Activated B cell treated with CpG ODN at 0.5 μM for 24 hours (primary cell): ENCODE measurements at regions not wholly inside any gene's neighbourhood (a gene's known extent, or its start where the extent isn't known, plus 50 kb on each side); places are given as distances from the start of the nearest gene placed in this dataset.

Experiments
- ATAC-seq: fragments of 200-7000 bp; cut with Tn5 transposase; one replicate; pipeline ENCODE4 v1.10.0; 2021; ENCODE audit warnings: low read depth, mild to moderate bottlenecking, moderate library complexity
- CTCF ChIA-PET: fragments of 350-600 bp; sonication (Branson Sonifier 250); formaldehyde crosslinking; loops from one replicate; lab custom pipeline; 2021; ENCODE audit warnings: antibody characterized with exemption; lab: Charles Lee
- POLR2A ChIA-PET: fragments of 350-600 bp; sonication (Branson Sonifier 250); formaldehyde crosslinking; loops from one replicate; lab custom pipeline; 2021; ENCODE audit warnings: antibody characterized with exemption; lab: Charles Lee
- DNase-seq: peaks from one replicate; pipeline ENCODE4 v3.0.0; 2022
- H3K27ac Mint-ChIP-seq: one replicate; pipeline ENCODE4 v1.8.0; 2020; ENCODE audit warnings: mixed read lengths
- H3K27me3 Mint-ChIP-seq: one replicate; pipeline ENCODE4 v1.8.0; 2021; ENCODE audit warnings: mixed read lengths
- H3K36me3 Mint-ChIP-seq: one replicate; pipeline ENCODE4 v1.8.0; 2021; ENCODE audit warnings: low read depth, mixed read lengths
- H3K4me1 Mint-ChIP-seq: one replicate; pipeline ENCODE4 v1.8.0; 2021; ENCODE audit warnings: mixed read lengths
- H3K4me3 Mint-ChIP-seq: one replicate; pipeline ENCODE4 v1.8.0; 2020; ENCODE audit warnings: mild to moderate bottlenecking, mixed read lengths
- H3K9me3 Mint-ChIP-seq: one replicate; pipeline ENCODE4 v1.8.0; 2020; ENCODE audit warnings: mixed read lengths
- CTCF ChIP-seq: fragments of 200-600 bp; IDR thresholded peaks from one replicate; pipeline ENCODE4 v1.8.0; 2022; ENCODE audit warnings: antibody characterized with exemption, mild to moderate bottlenecking
- intact Hi-C: fragments of 100-400 bp; cut with micrococcal nuclease; formaldehyde crosslinking; loops from one replicate; pipeline ENCODE4 v1.15.1; 2024

GRCh38 chr13:106794117-106794516 is 226.2 kb upstream of the ARGLU1 start:
- no peaks in the 10 kb centered on the region for H3K27me3 Mint-ChIP-seq
- TF ChIP-seq CTCF = no peak
- no peaks in the 10 kb centered on the region for H3K36me3 Mint-ChIP-seq
- ChIA-PET CTCF (no interaction called here), POLR2A (no interaction called here)
- H3K27ac Mint-ChIP-seq = no peak overlapping the region
- DNase-seq = no peak
- no peak overlapping the region for H3K4me3 Mint-ChIP-seq
- H3K9me3 Mint-ChIP-seq = no peaks in the 10 kb centered on the region
- ATAC-seq = no peak
- peaks cover 9% of the 10 kb centered on the region for H3K4me1 Mint-ChIP-seq
- intact Hi-C loops = no loop called here

DNA sequence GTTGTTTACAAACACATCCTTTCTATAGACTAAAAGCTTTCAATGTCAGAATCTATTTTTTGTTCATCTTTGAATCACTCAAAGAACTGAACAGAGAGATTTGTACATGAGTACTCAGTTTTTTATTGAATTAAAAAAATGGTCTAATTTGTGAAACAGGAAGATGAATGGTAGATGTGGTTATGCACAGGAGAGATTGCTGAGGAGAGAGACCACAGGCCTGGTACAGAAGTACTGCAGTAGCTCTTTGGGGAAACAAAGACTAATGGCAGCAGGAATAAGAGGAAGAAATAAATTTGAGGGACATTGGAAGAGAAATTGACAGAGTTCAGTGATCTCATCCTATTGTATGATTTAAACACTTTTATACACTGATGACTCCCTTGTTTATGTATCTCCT is 222.0 kb upstream of the ARGLU1 start:
- ATAC-seq (no peak), DNase-seq (no peak)
- no peaks in the 10 kb centered on the region for H3K9me3 Mint-ChIP-seq
- ChIA-PET CTCF (no interaction called here), POLR2A (no interaction called here)
- H3K27me3 Mint-ChIP-seq = no peaks in the 10 kb centered on the region
- no peaks in the 10 kb centered on the region for H3K4me1 Mint-ChIP-seq
- no peak for TF ChIP-seq CTCF
- no peak overlapping the region for H3K27ac Mint-ChIP-seq
- intact Hi-C loops = no loop called here
- no peaks in the 10 kb centered on the region for H3K36me3 Mint-ChIP-seq
- H3K4me3 Mint-ChIP-seq = no peak overlapping the region

GRCh38 chr13:106786006-106786563 is 218.1 kb upstream of the ARGLU1 start:
- ChIA-PET POLR2A (no interaction called here), CTCF (no interaction called here)
- DNase-seq = no peak
- H3K9me3 Mint-ChIP-seq = no peaks in the 10 kb centered on the region
- no peaks in the 10 kb centered on the region for H3K36me3 Mint-ChIP-seq
- no peaks in the 10 kb centered on the region for H3K27me3 Mint-ChIP-seq
- H3K27ac Mint-ChIP-seq = no peak overlapping the region
- ATAC-seq = no peak
- no peak for TF ChIP-seq CTCF
- intact Hi-C loops = no loop called here
- H3K4me1 Mint-ChIP-seq = no peaks in the 10 kb centered on the region
- no peak overlapping the region for H3K4me3 Mint-ChIP-seq

- Mint-ChIP-seq H3K27ac (no peak overlapping the region), H3K9me3 (peaks cover 2% of the 10 kb centered on the region), H3K4me3 (no peak overlapping the region), H3K4me1 (no peaks in the 10 kb centered on the region), H3K36me3 (no peaks in the 10 kb centered on the region), H3K27me3 (no peaks in the 10 kb centered on the region)
- no peak for DNase-seq
- POLR2A ChIA-PET = no interaction called here
- ATAC-seq = no peak
- no peak for TF ChIP-seq CTCF
- intact Hi-C loops = no loop called here
- CTCF ChIA-PET = no interaction called here
Observed at GRCh38 chr13:106774621-106775020, 206.7 kb upstream of the ARGLU1 start.

DNA sequence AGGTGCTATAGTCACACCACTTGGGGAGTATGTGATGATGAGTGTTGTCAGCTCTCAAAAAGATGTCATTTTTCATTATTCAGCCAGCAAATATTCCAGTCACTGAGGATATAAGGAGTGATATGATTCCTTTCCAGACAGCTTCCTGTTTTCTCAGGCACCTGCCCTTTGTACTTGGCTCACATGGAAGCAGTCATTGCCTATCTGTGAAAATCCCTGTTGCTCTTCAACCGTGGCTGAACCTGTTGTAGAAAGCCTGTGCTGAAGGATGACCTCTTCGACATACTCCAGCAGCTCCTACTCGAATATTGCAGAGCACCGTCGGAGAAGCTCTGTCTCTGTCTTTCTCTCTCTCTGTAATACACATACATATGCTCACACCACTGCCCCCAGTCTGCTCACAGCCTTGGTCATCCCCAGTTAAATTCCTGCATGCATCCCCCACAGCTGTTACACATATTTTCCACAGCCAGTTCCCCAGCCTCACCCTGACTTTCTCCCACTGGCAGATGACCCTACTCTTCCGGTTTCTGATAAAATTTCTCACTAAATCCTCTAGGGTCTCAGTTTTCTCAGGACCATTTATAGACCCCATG is 204.2 kb upstream of the ARGLU1 start:
- no peaks in the 10 kb centered on the region for H3K4me1 Mint-ChIP-seq
- H3K27ac Mint-ChIP-seq = no peak overlapping the region
- H3K27me3 Mint-ChIP-seq = no peaks in the 10 kb centered on the region
- no peak for TF ChIP-seq CTCF
- no peak for ATAC-seq
- H3K9me3 Mint-ChIP-seq = peaks cover 7% of the 10 kb centered on the region
- no peaks in the 10 kb centered on the region for H3K36me3 Mint-ChIP-seq
- POLR2A ChIA-PET = no interaction called here
- intact Hi-C loops = no loop called here
- CTCF ChIA-PET = no interaction called here
- H3K4me3 Mint-ChIP-seq = no peak overlapping the region
- DNase-seq = no peak
